Fibroblast of the aortic adventitia (primary cell): ENCODE measurements at regions not wholly inside any gene's neighbourhood (a gene's known extent, or its start where the extent isn't known, plus 50 kb on each side); places are given as distances from the start of the nearest gene placed in this dataset.

Experiments used
- DNase-seq: peaks from one replicate; pipeline ENCODE4 v3.0.0-alpha.2; 2010; ENCODE audit warnings: low read depth
- H3K4me3 ChIP-seq: 2 replicates; pipeline ENCODE4 v1.5.1; 2011; ENCODE audit warnings: low read depth, mild to moderate bottlenecking, control low read depth, low read length, moderate library complexity
- TF ChIP-seq, protein P1 (sequence below): IDR thresholded peaks from 2 replicates; pipeline ENCODE4 v1.5.1; 2011; ENCODE audit warnings: mild to moderate bottlenecking, low read length, control low read depth, inconsistent platforms; ENCODE audit not compliant: insufficient read depth

DNA sequence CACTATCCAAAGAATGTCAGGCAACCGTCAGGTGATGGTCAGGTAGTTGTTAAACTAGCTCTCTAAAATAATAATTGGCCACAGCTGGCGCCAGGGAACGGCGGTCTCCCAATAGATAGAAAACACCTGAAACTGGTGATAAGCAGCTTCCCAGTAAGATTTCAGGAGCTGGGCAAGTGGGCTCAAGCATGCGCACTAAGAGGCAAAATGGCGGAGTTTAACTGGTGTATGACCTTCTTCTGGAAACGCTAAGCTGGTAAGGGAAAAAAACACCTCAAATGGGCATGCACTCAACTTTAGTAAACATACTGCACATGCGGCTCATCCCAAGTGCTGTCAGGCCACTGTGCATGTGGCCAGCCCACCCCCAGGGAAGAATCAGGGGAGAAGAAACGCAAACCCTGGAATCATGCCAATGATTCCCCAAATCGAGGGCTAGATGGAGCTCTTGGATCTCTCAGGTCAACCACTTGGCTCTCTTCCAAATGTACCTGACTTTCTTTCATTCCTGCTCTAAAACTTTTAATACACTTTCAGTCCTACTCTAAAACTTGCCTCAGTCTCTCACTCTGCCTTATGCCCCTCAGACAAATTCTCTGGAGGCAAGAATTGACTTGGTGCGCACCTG lies 195.0 kb downstream of the ZNF621 start:
- DNase-seq = peak; percentile 19
- TF ChIP-seq, protein P1, sequence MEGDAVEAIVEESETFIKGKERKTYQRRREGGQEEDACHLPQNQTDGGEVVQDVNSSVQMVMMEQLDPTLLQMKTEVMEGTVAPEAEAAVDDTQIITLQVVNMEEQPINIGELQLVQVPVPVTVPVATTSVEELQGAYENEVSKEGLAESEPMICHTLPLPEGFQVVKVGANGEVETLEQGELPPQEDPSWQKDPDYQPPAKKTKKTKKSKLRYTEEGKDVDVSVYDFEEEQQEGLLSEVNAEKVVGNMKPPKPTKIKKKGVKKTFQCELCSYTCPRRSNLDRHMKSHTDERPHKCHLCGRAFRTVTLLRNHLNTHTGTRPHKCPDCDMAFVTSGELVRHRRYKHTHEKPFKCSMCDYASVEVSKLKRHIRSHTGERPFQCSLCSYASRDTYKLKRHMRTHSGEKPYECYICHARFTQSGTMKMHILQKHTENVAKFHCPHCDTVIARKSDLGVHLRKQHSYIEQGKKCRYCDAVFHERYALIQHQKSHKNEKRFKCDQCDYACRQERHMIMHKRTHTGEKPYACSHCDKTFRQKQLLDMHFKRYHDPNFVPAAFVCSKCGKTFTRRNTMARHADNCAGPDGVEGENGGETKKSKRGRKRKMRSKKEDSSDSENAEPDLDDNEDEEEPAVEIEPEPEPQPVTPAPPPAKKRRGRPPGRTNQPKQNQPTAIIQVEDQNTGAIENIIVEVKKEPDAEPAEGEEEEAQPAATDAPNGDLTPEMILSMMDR = no peak
- H3K4me3 ChIP-seq = no peak overlapping the region

DNA sequence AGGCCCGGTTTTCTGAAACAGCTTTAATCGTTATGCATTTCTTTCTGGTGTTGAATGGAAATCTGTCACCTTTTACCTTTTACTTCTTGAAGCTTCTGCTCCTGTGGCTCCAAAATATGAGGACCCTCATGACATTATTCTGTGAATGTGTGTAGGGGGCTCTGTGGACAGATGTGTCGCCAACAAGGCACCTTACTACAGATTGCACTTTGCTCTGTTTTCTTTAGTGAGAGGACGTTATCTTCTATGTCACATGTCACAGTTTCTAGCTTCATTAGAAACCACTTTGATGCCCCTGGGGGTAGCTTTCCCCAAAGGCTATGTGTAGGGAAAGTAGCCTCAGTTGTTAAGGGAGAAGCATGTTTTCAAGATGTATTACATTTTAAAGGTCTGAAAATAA lies 195.6 kb downstream of the ZNF621 start:
- no peak for DNase-seq
- H3K4me3 ChIP-seq = no peak overlapping the region
- TF ChIP-seq, protein P1 = no peak

DNA sequence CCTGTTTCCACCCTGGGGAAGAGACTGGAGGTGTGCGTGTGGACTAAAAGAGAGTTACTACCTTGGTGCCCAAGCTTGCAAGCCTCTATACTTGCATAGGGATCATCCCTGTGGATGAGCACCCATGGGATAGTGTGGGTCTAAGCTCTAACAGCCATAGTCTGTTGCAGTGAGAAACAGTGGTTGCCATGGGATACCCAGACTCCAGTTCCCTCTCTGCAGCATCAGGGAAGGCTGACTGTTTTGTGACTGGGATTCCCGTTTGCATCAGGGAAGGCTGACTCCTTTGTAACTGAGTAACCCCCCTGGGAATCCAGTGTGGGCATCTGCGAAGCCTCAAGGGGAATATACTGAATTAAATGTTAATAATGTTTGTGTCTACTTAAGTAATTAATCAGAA lies 196.1 kb downstream of the ZNF621 start:
- DNase-seq = no peak
- TF ChIP-seq, protein P1 = no peak
- no peak overlapping the region for H3K4me3 ChIP-seq

DNA sequence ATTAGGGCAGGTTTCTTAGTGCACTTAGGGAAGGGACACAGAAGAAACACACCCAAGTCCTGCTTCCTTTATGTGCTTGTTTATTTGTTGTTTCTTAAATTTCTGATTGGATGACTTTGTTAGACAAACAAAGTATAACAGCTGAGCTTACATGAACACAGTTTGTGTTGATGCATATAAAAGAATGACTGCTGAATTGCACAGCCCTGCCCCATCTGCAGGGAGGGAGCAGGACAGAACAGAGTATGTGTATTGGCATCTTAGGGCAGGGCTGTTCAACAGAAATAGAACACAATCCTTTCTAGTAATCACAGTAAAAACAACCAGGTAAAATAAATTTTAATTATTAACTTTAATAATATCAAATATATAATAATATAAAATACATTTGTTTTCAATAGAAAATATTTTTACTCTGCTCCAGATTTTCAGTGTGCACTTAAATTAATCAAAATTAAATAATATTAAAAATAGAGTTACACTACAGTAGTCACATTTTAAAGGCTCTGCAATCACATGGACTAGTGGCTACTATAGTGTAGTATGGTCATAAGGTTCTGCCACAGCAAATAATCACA lies 198.4 kb downstream of the ZNF621 start:
- no peak overlapping the region for H3K4me3 ChIP-seq
- TF ChIP-seq, protein P1 = no peak
- DNase-seq = no peak

DNA sequence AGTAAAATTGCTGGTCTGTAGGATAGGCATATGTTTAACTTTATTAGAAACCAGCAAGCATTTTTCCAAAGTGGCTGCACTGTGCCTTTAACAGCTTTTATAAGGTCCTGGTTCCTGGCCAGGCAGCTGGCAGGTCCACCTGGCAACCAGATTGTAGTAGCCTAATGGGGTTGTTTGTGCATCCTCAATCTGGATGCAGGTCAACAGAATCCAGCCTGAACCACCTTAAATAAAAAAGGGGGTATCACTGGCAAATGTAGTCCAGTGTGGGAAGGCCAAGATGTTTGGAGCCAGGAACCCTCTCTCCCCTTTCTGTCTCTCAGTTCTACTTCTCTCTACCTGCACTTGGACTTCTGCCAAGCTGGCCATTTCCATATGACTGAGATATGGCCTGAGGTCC lies 200.3 kb downstream of the ZNF621 start:
- TF ChIP-seq, protein P1 = no peak
- H3K4me3 ChIP-seq = no peak overlapping the region

DNA sequence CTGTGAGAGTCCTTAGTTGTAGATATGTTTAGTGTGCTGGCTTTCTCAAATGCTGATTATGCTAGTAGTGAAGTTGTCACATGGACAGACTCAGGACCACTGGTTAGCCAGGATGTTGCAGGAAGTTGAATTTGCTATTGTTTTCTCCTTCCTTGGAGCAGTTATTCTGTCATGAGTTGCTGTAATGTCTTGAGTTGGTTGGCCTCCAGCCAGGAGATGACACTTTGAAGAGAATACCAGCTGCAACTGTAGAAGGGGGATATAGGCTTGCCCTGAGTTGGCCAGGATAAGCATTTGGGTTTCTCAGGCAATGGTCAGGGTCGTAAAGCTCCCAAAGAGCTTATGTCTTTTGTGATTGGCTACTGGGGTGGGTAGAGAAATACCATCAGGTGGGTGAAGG lies 206.7 kb downstream of the ZNF621 start:
- TF ChIP-seq, protein P1 = no peak
- H3K4me3 ChIP-seq = no peak overlapping the region
- DNase-seq = no peak

More for the DNA sequence above, 200.3 kb downstream of the ZNF621 start:
- no peak for DNase-seq

DNA sequence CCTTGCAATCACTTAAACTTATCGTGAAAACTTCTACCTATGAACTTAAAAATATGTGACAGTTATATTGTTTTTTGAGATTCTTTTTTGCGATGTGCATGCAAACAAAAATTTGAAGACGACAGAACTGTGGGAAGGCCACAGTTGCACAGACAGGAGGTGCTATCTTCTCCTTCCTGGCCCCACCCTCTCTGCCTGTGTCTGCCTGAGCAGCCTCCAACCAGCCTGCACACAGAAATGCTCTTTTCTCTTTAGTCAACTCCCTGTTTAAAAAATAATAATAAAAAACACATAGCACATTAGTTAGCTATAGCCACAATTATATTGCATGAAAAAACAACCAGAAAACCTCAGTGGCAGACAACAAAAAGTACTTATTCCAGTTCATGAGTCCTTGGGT lies 212.2 kb downstream of the ZNF621 start:
- H3K4me3 ChIP-seq = no peak overlapping the region
- TF ChIP-seq, protein P1 = no peak
- no peak for DNase-seq
